ENCODE measurements at regions not wholly inside any gene's neighbourhood (a gene's known extent, or its start where the extent isn't known, plus 50 kb on each side); places are given as distances from the start of the nearest gene placed in this dataset.
"Not testable (repeated sequence)": the region's sequence is repeated elsewhere in the genome, so short reads cannot be mapped to it uniquely, and the experiment has no call there.

DNA sequence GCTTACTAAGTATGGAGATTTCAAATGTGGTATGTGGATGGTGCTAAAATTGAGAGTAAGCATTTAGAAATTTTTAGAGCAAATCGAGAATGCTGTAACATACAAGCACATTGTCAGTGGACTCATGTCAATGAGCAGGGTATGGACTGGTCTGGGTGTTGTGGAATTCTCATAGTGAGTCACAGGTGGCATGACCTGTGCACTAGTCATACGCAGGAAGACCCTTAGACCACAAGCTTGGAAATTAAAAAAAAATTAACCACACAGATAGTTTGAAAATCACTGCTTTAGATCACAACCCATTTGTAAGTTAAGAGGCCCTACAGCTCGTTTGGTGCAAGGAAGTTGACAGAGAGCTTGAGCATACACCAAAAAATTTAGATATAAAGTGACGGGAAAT, 102.9 kb upstream of the NBPF19 start:
- not testable (repeated sequence) for TF ChIP-seq GLIS3 (CRISPR knock-in tag; IDR thresholded peaks at IDR 0.05); ZNF565 (CRISPR knock-in tag; conservative IDR thresholded peaks at IDR 0.05; ENCODE audit: low read depth); CSRNP3 (CRISPR knock-in tag; IDR thresholded peaks at IDR 0.05)
- TF ChIP-seq, protein P1, sequence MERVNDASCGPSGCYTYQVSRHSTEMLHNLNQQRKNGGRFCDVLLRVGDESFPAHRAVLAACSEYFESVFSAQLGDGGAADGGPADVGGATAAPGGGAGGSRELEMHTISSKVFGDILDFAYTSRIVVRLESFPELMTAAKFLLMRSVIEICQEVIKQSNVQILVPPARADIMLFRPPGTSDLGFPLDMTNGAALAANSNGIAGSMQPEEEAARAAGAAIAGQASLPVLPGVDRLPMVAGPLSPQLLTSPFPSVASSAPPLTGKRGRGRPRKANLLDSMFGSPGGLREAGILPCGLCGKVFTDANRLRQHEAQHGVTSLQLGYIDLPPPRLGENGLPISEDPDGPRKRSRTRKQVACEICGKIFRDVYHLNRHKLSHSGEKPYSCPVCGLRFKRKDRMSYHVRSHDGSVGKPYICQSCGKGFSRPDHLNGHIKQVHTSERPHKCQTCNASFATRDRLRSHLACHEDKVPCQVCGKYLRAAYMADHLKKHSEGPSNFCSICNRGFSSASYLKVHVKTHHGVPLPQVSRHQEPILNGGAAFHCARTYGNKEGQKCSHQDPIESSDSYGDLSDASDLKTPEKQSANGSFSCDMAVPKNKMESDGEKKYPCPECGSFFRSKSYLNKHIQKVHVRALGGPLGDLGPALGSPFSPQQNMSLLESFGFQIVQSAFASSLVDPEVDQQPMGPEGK (CRISPR knock-in tag; IDR thresholded peaks at IDR 0.05; ENCODE audit: borderline replicate concordance): not testable (repeated sequence)

Data from SK-N-SH treated with all-trans-retinoic acid at 6 μM for 48 hours (cell line).